Epithelial cell of esophagus (primary cell): ENCODE measurements at regions not wholly inside any gene's neighbourhood (a gene's known extent, or its start where the extent isn't known, plus 50 kb on each side); places are given as distances from the start of the nearest gene placed in this dataset.

Experiments used
- DNase-seq: peaks from one replicate; pipeline ENCODE4 v3.0.0; 2010; ENCODE audit warnings: low read depth
- H3K4me3 ChIP-seq: 2 replicates; pipeline ENCODE4 v1.5.1; 2011; ENCODE audit warnings: mild to moderate bottlenecking, low read length, control low read depth
- TF ChIP-seq, protein P1 (sequence below): IDR thresholded peaks from 2 replicates; pipeline ENCODE4 v1.5.1; 2011; ENCODE audit warnings: low read depth, mild to moderate bottlenecking, low read length, control low read depth, inconsistent platforms; ENCODE audit not compliant: insufficient read depth; ENCODE audit errors: missing control alignments

DNA sequence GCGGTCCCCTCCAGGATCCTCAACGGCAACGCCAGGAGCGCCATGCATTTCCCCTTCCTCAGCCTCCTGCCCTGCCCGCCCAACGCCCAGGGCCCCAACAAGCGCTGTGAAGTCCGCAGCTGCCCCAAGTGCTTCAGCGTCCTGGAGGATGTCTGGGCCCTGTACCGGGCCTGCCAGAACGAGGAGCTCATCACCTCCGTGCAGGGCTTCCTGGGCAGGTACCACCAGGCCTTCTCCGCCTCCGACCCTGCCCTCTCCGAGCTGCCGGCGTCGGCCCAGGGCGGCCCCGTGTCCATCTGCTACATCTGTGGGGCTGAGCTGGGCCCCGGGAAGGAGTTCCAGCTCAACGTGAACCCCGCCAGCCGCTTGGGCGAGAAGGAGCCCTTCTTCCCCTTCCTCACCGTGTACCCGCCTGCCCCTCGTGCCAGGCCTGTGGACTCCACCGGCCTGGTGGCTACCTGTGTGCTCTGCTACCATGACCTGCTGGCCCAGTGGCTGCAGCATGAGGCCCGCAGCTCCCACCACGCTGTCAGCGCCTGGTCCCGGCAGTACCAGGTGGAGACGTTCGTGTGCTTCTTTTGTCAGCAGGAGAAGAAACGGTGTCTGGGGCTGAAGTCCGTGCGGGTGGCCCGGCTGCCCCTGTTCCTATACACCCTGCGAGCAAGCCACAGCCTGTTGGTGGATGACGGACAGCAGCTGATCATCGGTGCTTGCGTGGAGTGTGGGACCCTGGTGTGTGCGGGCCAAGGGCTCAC lies 58.9 kb upstream of the CIBAR2 start:
- H3K4me3 ChIP-seq, result no peak overlapping the region
- DNase-seq, result no peak
- TF ChIP-seq, protein P1, sequence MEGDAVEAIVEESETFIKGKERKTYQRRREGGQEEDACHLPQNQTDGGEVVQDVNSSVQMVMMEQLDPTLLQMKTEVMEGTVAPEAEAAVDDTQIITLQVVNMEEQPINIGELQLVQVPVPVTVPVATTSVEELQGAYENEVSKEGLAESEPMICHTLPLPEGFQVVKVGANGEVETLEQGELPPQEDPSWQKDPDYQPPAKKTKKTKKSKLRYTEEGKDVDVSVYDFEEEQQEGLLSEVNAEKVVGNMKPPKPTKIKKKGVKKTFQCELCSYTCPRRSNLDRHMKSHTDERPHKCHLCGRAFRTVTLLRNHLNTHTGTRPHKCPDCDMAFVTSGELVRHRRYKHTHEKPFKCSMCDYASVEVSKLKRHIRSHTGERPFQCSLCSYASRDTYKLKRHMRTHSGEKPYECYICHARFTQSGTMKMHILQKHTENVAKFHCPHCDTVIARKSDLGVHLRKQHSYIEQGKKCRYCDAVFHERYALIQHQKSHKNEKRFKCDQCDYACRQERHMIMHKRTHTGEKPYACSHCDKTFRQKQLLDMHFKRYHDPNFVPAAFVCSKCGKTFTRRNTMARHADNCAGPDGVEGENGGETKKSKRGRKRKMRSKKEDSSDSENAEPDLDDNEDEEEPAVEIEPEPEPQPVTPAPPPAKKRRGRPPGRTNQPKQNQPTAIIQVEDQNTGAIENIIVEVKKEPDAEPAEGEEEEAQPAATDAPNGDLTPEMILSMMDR, result no peak

DNA sequence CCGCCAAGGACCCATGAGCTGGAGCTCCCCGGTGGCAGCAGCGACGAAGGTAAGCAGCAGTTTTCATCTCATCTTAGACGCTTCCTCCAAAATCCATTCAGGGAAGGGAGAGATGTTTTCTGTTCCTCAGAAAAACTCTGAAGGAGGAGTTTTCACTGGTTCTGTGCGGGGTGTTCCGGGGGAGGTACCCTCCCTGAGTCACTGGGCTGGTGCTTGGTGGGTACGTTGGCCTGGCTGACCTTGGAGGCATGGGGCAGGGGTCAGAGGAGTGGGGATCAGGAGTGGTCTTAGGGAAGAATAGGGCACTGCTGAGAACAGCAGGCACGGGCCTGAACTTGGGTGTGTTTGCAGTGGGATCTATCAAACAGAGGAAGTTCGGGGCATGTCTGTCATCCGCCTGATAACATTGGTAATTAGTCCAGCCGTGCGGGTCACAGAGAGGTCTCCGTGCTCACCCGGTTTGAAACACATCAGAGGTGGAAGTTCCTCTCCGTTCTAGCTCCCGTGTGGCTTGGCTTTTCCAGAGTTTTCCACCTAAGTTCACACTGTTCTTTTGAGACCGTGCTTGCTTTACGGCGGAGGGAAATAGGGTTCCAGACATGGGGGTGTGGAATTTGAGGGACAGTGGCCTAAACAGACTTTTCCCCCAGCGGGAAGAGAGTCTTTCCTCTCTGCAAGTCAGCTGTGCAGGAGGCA lies 59.6 kb upstream of the CIBAR2 start:
- TF ChIP-seq, protein P1, result no peak
- no peak overlapping the region for H3K4me3 ChIP-seq
- no peak for DNase-seq

DNA sequence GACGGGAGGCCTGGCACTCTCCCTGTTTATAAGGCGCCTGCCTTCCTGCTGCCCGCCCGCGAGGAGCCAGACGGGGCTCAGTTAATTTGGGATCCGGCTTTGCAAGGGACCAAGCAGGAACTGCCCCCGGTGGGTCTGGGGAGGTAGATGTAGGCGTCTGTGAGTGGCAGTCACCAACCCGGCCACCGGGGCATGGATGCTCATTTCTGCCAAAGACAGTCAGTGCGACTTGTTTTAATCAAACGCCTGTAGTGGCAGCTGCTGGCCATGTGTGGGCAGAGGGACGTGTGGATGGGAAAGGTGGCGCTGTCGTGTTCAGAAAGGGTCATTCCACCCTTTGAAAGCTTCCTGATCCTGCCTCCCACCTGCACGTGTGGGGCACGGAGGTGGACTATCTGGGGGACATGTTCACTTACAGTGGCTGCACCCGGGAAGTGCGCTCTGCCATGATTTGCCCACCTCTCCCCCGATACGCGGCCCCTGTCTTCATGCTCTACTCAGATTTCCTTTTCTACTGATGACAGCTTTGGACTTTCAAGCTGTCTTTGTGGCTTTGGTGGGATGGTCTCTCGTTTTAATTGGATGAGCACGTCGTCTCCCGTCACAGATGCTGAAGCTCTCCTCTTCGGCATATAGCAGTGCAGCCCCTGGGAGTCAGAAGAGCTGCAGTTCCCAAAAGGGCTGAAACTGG lies 60.3 kb upstream of the CIBAR2 start:
- TF ChIP-seq, protein P1, result peak; percentile 23
- H3K4me3 ChIP-seq, result no peak overlapping the region
- peak; percentile 18 for DNase-seq

DNA sequence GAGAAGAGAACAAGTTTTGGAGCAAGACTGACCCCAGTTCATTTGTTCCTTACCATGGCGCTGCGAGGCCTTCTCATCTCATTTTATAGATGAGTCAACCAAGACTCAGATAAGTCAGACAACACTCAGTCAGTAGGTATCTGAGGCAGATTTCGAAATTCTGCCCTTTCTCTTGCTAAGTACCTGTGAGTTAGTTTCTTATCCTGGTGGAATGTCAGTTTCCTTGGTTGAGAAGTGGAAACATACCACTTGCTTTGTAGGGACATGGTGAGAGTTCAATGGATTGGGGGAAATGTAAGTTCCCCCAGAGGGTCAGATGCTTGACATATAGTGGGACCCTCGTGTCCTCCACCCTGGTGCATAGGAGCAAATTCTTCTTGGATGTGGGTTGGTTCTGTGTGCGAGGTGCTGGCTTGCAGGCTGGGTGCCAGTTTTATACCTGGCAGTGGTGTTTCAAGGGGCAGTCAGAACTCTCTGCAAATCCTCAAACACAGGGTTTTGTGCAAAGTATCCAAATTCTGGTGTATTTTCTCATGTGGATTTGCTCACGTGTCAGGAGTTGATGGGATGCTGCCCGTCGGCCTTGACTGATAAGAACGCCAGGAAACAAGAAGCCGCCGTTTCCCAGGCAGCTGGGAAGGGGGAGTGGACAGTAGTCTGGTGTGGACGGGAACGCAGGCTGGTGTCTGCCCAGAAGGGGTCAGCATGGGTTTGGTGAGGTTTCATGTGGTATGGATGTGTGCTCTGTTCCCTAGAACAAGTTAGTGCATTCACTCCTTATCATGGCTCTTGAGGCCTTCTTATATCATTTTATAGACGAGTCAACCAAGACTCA lies 61.1 kb upstream of the CIBAR2 start:
- H3K4me3 ChIP-seq, result no peak overlapping the region
- TF ChIP-seq, protein P1, result no peak
- peak; percentile 98 for DNase-seq

DNA sequence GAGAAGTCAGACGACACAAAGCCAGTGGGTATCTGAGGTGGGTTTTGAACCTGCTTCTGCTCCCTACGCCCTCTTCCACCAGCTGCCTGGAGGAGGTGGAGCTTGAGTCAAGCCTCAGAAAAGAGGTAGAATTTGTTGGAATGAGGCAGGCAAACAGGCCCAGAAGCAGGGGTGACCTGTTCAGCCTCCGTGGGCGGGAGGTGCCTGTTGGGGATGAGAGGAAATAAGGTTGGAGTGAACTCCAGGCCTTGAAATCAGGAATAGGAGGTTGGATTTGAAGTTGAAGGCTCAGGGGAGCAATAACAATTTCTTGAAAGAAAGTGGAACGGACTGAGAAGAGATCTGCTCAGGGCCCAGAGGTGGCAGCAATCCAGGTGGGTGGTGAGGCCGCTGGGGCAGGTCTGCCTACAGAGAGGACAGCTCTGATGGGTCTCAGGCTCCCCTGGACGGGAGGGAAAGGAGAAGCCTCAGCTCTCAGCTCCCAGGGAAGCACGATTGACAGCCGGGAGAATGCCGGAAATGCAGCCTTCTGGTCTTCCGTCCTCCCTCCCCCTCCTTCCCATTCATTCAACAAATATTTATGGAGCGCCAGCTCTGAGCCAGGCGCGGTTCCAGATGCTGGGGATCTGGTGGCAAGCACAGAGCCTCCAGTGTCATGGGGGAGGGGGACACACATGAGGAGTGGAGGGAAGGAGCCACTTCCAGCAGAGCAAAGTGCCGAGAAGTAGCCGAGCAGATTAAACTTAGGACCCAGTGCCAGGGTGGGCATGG lies 61.9 kb upstream of the CIBAR2 start:
- TF ChIP-seq, protein P1, result no peak
- H3K4me3 ChIP-seq, result no peak overlapping the region
- peak; percentile 68 for DNase-seq
